ENCODE measurements at regions not wholly inside any gene's neighbourhood (a gene's known extent, or its start where the extent isn't known, plus 50 kb on each side); places are given as distances from the start of the nearest gene placed in this dataset.

GRCh38 chr13:109362616-109363015 is 423.8 kb downstream of the IRS2 start:
- TF ChIP-seq CTCF (IDR thresholded peaks at IDR 0.05; ENCODE audit: insufficient read depth, low read depth, low read length) = no peak
- TF ChIP-seq EZH2 (IDR thresholded peaks at IDR 0.05; ENCODE audit: insufficient read depth, low read length) = no peak
